ENCODE measurements at regions not wholly inside any gene's neighbourhood (a gene's known extent, or its start where the extent isn't known, plus 50 kb on each side); places are given as distances from the start of the nearest gene placed in this dataset.

GRCh38 chr14:41419709-41420108, 187.0 kb upstream of the LRFN5 start:
- TF ChIP-seq CTCF (IDR thresholded peaks at IDR 0.05), result no peak
- TF ChIP-seq POLR2AphosphoS5 (IDR thresholded peaks at IDR 0.05; ENCODE audit: low read depth, low read length), result no peak
- no peak for TF ChIP-seq REST (IDR thresholded peaks at IDR 0.05; ENCODE audit: insufficient read depth in 1 of 2, low read depth in 2 of 2, low read length in 1 of 2)

Data from Panc1 (cell line).